Activated naive CD4-positive, alpha-beta T cell treated with anti-CD3 and anti-CD28 coated beads, Interleukin-2, amount 10 ng/mL, durations not matched to agents 7 days and 5 days (primary cell): ENCODE measurements at regions not wholly inside any gene's neighbourhood (a gene's known extent, or its start where the extent isn't known, plus 50 kb on each side); places are given as distances from the start of the nearest gene placed in this dataset.

ENCODE experiments used
- CTCF ChIA-PET: fragments of 350-600 bp; sonication (Branson Sonifier 250); formaldehyde crosslinking; loops from one replicate; lab custom pipeline; 2021; ENCODE audit warnings: antibody characterized with exemption; lab: Charles Lee
- DNase-seq: peaks from one replicate; pipeline ENCODE4 v3.0.0-alpha.2; 2020
- H3K27ac Mint-ChIP-seq: one replicate; pipeline ENCODE4 v1.8.0; 2021; ENCODE audit warnings: mild to moderate bottlenecking, moderate library complexity, mixed read lengths
- H3K27me3 Mint-ChIP-seq: one replicate; pipeline ENCODE4 v1.8.0; 2021; ENCODE audit warnings: mild to moderate bottlenecking, mixed read lengths
- H3K36me3 Mint-ChIP-seq: one replicate; pipeline ENCODE4 v1.8.0; 2021; ENCODE audit warnings: mixed read lengths
- H3K4me1 Mint-ChIP-seq: one replicate; pipeline ENCODE4 v1.8.0; 2021; ENCODE audit warnings: mixed read lengths
- H3K4me3 Mint-ChIP-seq: one replicate; pipeline ENCODE4 v1.8.0; 2021; ENCODE audit warnings: mild to moderate bottlenecking, moderate library complexity, mixed read lengths
- H3K9me3 Mint-ChIP-seq: one replicate; pipeline ENCODE4 v1.8.0; 2021; ENCODE audit warnings: mixed read lengths

DNA sequence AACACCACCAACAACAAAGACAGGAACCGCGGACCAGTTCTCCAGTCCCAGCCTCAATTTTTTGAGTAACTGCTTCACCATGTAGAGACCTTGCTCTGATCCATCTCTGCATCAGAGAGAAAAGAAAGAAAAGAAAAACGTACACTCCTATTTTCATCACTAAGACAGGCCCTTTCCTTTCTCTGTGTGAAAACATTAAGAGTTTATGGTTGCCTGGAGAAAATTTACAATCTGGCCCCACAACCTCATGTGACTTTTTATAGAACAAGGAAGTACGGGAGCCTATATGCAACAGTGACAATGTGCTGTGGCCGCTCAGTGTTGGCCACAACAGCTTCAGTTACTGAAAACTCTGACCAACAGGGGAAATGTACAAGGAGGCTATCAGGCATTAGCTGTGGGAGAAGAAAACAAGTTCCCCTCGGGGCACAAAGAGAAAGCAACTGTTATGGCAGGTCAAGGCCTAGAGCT is 272.9 kb upstream of the PTGER4 start:
- peaks cover 7% of the 10 kb centered on the region for H3K9me3 Mint-ChIP-seq
- peaks cover 21% of the 10 kb centered on the region for H3K36me3 Mint-ChIP-seq
- H3K4me3 Mint-ChIP-seq = peak overlapping the region; percentile 52
- peaks cover 90% of the 10 kb centered on the region for H3K4me1 Mint-ChIP-seq
- no peaks in the 10 kb centered on the region for H3K27me3 Mint-ChIP-seq
- CTCF ChIA-PET = interaction anchor here (0.6 to 2.6 kb wide), 7 partner anchors 17 to 280 kb away, joined by 3 to 12 read pairs (median 6); no protein-coding TSS in a partner anchor
- H3K27ac Mint-ChIP-seq = peak overlapping the region; percentile 99
- peak; percentile 49 for DNase-seq

- H3K9me3 Mint-ChIP-seq = peaks cover 2% of the 10 kb centered on the region
- H3K27ac Mint-ChIP-seq = peak overlapping the region; percentile 99
- no peaks in the 10 kb centered on the region for H3K27me3 Mint-ChIP-seq
- H3K4me1 Mint-ChIP-seq = peaks cover 90% of the 10 kb centered on the region
- CTCF ChIA-PET = interaction anchor here (0.6 to 2.6 kb wide), 7 partner anchors 17 to 280 kb away, joined by 3 to 12 read pairs (median 3); no protein-coding TSS in a partner anchor
- H3K36me3 Mint-ChIP-seq = peaks cover 17% of the 10 kb centered on the region
- no peak for DNase-seq
- peak overlapping the region; percentile 52 for H3K4me3 Mint-ChIP-seq
These were observed 273.5 kb upstream of the PTGER4 start for GRCh38 chr5:40405996-40406740.

- no peak for DNase-seq
- no peak overlapping the region for H3K4me3 Mint-ChIP-seq
- peaks cover 17% of the 10 kb centered on the region for H3K36me3 Mint-ChIP-seq
- H3K4me1 Mint-ChIP-seq = peaks cover 86% of the 10 kb centered on the region
- CTCF ChIA-PET = interaction anchor here (1.2 to 2.6 kb wide), 5 partner anchors 16 to 249 kb away, joined by 3 to 12 read pairs (median 6); no protein-coding TSS in a partner anchor
- H3K27me3 Mint-ChIP-seq = no peaks in the 10 kb centered on the region
- H3K9me3 Mint-ChIP-seq = peaks cover 2% of the 10 kb centered on the region
- H3K27ac Mint-ChIP-seq = peak overlapping the region; percentile 99
These were observed 274.5 kb upstream of the PTGER4 start for GRCh38 chr5:40405230-40405629.

DNA sequence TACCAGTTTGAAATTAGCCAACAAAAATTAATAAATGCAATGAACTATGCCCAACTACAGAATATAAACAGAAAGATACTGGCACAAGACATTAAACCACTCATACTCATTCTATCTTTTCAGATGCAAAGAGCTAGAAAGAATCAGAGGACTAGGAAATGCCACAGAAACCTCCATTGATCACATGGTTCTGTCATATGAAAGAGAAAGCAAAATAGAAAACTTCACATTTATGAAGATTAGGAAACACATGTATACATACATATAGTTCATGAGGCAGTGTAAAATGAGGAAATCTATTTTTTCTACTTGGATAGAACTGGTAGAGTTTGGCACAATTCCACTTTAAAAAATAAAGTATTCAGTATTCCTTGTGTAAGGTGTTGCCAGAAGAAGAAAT is 275.1 kb upstream of the PTGER4 start:
- DNase-seq = no peak
- H3K27ac Mint-ChIP-seq = peak overlapping the region; percentile 99
- peaks cover 2% of the 10 kb centered on the region for H3K9me3 Mint-ChIP-seq
- H3K4me3 Mint-ChIP-seq = peak overlapping the region; percentile 7
- peaks cover 19% of the 10 kb centered on the region for H3K36me3 Mint-ChIP-seq
- no peaks in the 10 kb centered on the region for H3K27me3 Mint-ChIP-seq
- H3K4me1 Mint-ChIP-seq = peaks cover 84% of the 10 kb centered on the region
- CTCF ChIA-PET = interaction anchor here (2.4 kb wide), 1 partner anchor 249 kb away, joined by 6 read pairs; no protein-coding TSS in a partner anchor

DNA sequence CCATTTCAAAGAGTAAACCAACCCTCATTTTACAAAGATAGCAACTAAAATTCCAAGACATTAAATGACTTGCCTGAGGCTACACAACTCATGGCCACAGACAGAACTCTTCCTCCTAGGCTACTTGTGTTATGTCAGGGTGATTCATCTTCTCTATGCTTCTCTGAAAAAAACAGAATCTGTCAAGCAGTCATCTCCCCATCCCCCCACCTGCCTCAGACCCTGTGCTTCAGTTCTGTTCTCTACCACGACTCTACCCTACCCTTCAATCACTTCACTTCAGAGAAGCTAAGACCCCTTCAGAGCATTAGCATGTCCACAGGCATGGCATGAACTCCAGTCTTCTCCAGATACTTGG is 277.7 kb upstream of the PTGER4 start:
- Mint-ChIP-seq H3K36me3 (peaks cover 15% of the 10 kb centered on the region), H3K4me3 (no peak overlapping the region), H3K27me3 (no peaks in the 10 kb centered on the region), H3K27ac (no peak overlapping the region), H3K9me3 (peaks cover 2% of the 10 kb centered on the region), H3K4me1 (peaks cover 69% of the 10 kb centered on the region)
- peak; percentile 32 for DNase-seq
- CTCF ChIA-PET = interaction anchor here (0.7 to 1.4 kb wide), 6 partner anchors 8 to 284 kb away, joined by 3 to 7 read pairs (median 4); no protein-coding TSS in a partner anchor

- H3K27me3 Mint-ChIP-seq = no peaks in the 10 kb centered on the region
- H3K27ac Mint-ChIP-seq = peak overlapping the region; percentile 34
- no peak for DNase-seq
- H3K4me1 Mint-ChIP-seq = peaks cover 64% of the 10 kb centered on the region
- peaks cover 2% of the 10 kb centered on the region for H3K9me3 Mint-ChIP-seq
- CTCF ChIA-PET = interaction anchor here (0.7 to 1.4 kb wide), 7 partner anchors 8 to 285 kb away, joined by 3 to 7 read pairs (median 4); no protein-coding TSS in a partner anchor
- no peak overlapping the region for H3K4me3 Mint-ChIP-seq
- peaks cover 9% of the 10 kb centered on the region for H3K36me3 Mint-ChIP-seq
These were observed 278.3 kb upstream of the PTGER4 start for GRCh38 chr5:40401284-40402006.

GRCh38 chr5:40400245-40400644 is 279.5 kb upstream of the PTGER4 start:
- Mint-ChIP-seq H3K36me3 (peaks cover 7% of the 10 kb centered on the region), H3K4me1 (peaks cover 52% of the 10 kb centered on the region), H3K9me3 (peaks cover 2% of the 10 kb centered on the region), H3K27me3 (no peaks in the 10 kb centered on the region), H3K27ac (no peak overlapping the region), H3K4me3 (no peak overlapping the region)
- CTCF ChIA-PET = no interaction called here
- DNase-seq = no peak

- peaks cover 2% of the 10 kb centered on the region for H3K9me3 Mint-ChIP-seq
- CTCF ChIA-PET = no interaction called here
- no peak overlapping the region for H3K4me3 Mint-ChIP-seq
- H3K27me3 Mint-ChIP-seq = no peaks in the 10 kb centered on the region
- DNase-seq = no peak
- H3K4me1 Mint-ChIP-seq = peaks cover 43% of the 10 kb centered on the region
- no peak overlapping the region for H3K27ac Mint-ChIP-seq
- peaks cover 5% of the 10 kb centered on the region for H3K36me3 Mint-ChIP-seq
These were observed 280.4 kb upstream of the PTGER4 start for GRCh38 chr5:40399349-40399748.

- CTCF ChIA-PET = no interaction called here
- peaks cover 2% of the 10 kb centered on the region for H3K36me3 Mint-ChIP-seq
- H3K9me3 Mint-ChIP-seq = no peaks in the 10 kb centered on the region
- H3K27me3 Mint-ChIP-seq = no peaks in the 10 kb centered on the region
- DNase-seq = no peak
- H3K4me1 Mint-ChIP-seq = peaks cover 31% of the 10 kb centered on the region
- no peak overlapping the region for H3K27ac Mint-ChIP-seq
- no peak overlapping the region for H3K4me3 Mint-ChIP-seq
These were observed 281.7 kb upstream of the PTGER4 start for GRCh38 chr5:40397976-40398375.

DNA sequence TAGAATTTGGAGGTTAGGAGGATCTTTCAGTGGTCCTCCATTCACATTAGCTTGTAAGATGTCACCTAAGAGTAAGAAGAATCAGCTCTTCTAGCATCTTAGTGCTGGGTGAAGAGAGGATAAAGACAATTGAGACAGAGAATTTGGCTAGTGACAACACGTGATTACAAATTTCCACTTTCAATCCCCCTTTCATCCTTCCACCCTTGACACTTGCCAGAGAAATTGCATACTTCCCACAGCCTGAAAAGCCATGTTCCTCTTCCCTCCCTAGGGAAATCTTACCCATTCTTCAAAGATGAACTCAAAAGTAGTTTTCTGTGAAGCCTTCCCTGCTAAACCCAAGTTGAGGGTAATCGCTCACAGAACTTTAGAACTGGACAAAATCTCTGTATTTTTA is 282.6 kb upstream of the PTGER4 start:
- no peak overlapping the region for H3K27ac Mint-ChIP-seq
- H3K9me3 Mint-ChIP-seq = no peaks in the 10 kb centered on the region
- H3K4me1 Mint-ChIP-seq = peaks cover 25% of the 10 kb centered on the region
- no peak for DNase-seq
- H3K36me3 Mint-ChIP-seq = peaks cover 2% of the 10 kb centered on the region
- H3K4me3 Mint-ChIP-seq = no peak overlapping the region
- no peaks in the 10 kb centered on the region for H3K27me3 Mint-ChIP-seq
- CTCF ChIA-PET = no interaction called here

- H3K4me3 Mint-ChIP-seq = no peak overlapping the region
- peaks cover 2% of the 10 kb centered on the region for H3K36me3 Mint-ChIP-seq
- DNase-seq = no peak
- peaks cover 19% of the 10 kb centered on the region for H3K4me1 Mint-ChIP-seq
- no peaks in the 10 kb centered on the region for H3K27me3 Mint-ChIP-seq
- CTCF ChIA-PET = no interaction called here
- H3K9me3 Mint-ChIP-seq = no peaks in the 10 kb centered on the region
- no peak overlapping the region for H3K27ac Mint-ChIP-seq
These were observed 283.4 kb upstream of the PTGER4 start for GRCh38 chr5:40396317-40396716.

GRCh38 chr5:40395251-40395650 is 284.5 kb upstream of the PTGER4 start:
- H3K9me3 Mint-ChIP-seq = no peaks in the 10 kb centered on the region
- no peak overlapping the region for H3K27ac Mint-ChIP-seq
- no peak overlapping the region for H3K4me3 Mint-ChIP-seq
- H3K27me3 Mint-ChIP-seq = no peaks in the 10 kb centered on the region
- no peak for DNase-seq
- peaks cover 2% of the 10 kb centered on the region for H3K36me3 Mint-ChIP-seq
- CTCF ChIA-PET = no interaction called here
- peaks cover 16% of the 10 kb centered on the region for H3K4me1 Mint-ChIP-seq

DNA sequence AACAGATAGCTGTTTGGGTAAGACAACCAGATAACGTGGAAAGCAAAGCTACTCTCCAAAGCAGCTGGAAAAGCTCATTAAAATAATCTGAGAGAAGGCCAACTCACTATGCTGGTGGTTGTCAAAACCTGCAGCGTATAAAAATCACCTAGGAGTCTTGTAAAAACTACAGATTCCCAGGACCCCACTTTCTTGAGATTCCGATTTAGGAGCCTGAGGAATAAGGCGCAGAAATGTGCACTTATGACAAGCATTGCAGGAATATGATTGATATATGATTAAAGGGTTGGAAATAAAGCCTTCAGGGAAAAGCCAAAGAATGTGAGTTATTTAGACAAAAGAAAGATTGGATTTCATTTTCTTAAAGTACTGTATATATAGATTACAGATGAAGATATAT is 285.0 kb upstream of the PTGER4 start:
- CTCF ChIA-PET = interaction anchor here (0.8 kb wide), 1 partner anchor 14 kb away, joined by 3 read pairs; no protein-coding TSS in a partner anchor
- no peak for DNase-seq
- Mint-ChIP-seq H3K4me3 (no peak overlapping the region), H3K27ac (no peak overlapping the region), H3K4me1 (peaks cover 20% of the 10 kb centered on the region), H3K36me3 (no peaks in the 10 kb centered on the region), H3K27me3 (no peaks in the 10 kb centered on the region), H3K9me3 (no peaks in the 10 kb centered on the region)

- Mint-ChIP-seq H3K4me1 (peaks cover 34% of the 10 kb centered on the region), H3K36me3 (no peaks in the 10 kb centered on the region), H3K27me3 (no peaks in the 10 kb centered on the region), H3K27ac (no peak overlapping the region), H3K4me3 (no peak overlapping the region), H3K9me3 (no peaks in the 10 kb centered on the region)
- no peak for DNase-seq
- CTCF ChIA-PET = interaction anchor here (1.0 to 1.8 kb wide), 3 partner anchors 46 to 262 kb away, joined by 3 to 4 read pairs (median 4); no protein-coding TSS in a partner anchor
These were observed 288.1 kb upstream of the PTGER4 start for GRCh38 chr5:40391642-40392041.
